Caco-2 (cell line): ENCODE measurements at regions not wholly inside any gene's neighbourhood (a gene's known extent, or its start where the extent isn't known, plus 50 kb on each side); places are given as distances from the start of the nearest gene placed in this dataset.

Experiments
- BruUV-seq: library from RNA; stranded (reverse); fragments of 400-500 nt; replicated peaks from 2 replicates; lab custom pipeline; 2021; lab: Mats Ljungman, UMichigan
- CTCF ChIA-PET: fragments of 300-600 bp; sonication (Branson Sonifier 250); formaldehyde crosslinking; loops from one replicate; lab custom pipeline; 2022; ENCODE audit warnings: antibody characterized with exemption; lab: Charles Lee
- POLR2A ChIA-PET: fragments of 300-600 bp; sonication (Branson Sonifier 250); formaldehyde crosslinking; loops from one replicate; lab custom pipeline; 2022; ENCODE audit warnings: antibody characterized with exemption; lab: Charles Lee
- DNase-seq, 2 experiments: peaks; one replicate each; pipeline versions ENCODE4 v3.0.0 to v3.0.0-alpha.2; 2020 to 2022
- H3K27me3 ChIP-seq: replicated peaks from 2 replicates; pipeline ENCODE4 v1.6.0; 2011; ENCODE audit warnings: low read length; ENCODE audit not compliant: control insufficient read depth, insufficient read depth
- H3K36me3 ChIP-seq: 2 replicates; pipeline ENCODE4 v1.5.1; 2011; ENCODE audit warnings: low read length; ENCODE audit not compliant: control insufficient read depth, insufficient read depth
- H3K4me1 ChIP-seq: fragments of 250-450 bp; sonication (Bioruptor Pico); 2 replicates; pipeline ENCODE4 v1.5.1; 2020; ENCODE audit warnings: mild to moderate bottlenecking
- H3K4me3 ChIP-seq: 2 replicates; pipeline ENCODE4 v1.5.1; 2011; ENCODE audit warnings: low read depth, mild to moderate bottlenecking, control low read depth, low read length
- H3K9me3 ChIP-seq: fragments of 250-450 bp; sonication (Bioruptor Pico); 2 replicates; pipeline ENCODE4 v1.5.1; 2020; ENCODE audit warnings: mild to moderate bottlenecking, moderate library complexity
- H3K27ac Mint-ChIP-seq: one replicate; pipeline ENCODE4 v1.8.0; 2022; ENCODE audit warnings: mixed read lengths; ENCODE audit not compliant: unreplicated experiment
- H3K27me3 Mint-ChIP-seq: one replicate; pipeline ENCODE4 v1.8.0; 2022; ENCODE audit warnings: mixed read lengths; ENCODE audit not compliant: insufficient read depth, unreplicated experiment
- H3K36me3 Mint-ChIP-seq: one replicate; pipeline ENCODE4 v1.8.0; 2022; ENCODE audit warnings: mild to moderate bottlenecking, mixed read lengths; ENCODE audit not compliant: insufficient read depth, unreplicated experiment
- H3K4me1 Mint-ChIP-seq: one replicate; pipeline ENCODE4 v1.8.0; 2022; ENCODE audit warnings: low read depth, mixed read lengths; ENCODE audit not compliant: unreplicated experiment
- H3K4me3 Mint-ChIP-seq: one replicate; pipeline ENCODE4 v1.8.0; 2022; ENCODE audit warnings: mild to moderate bottlenecking, moderate library complexity, mixed read lengths; ENCODE audit not compliant: unreplicated experiment
- H3K9me3 Mint-ChIP-seq: one replicate; pipeline ENCODE4 v1.8.0; 2022; ENCODE audit warnings: mixed read lengths; ENCODE audit not compliant: unreplicated experiment
- CTCF ChIP-seq, 2 experiments: fragments of 200-600 bp in 1 of 2; IDR thresholded peaks; 1 replicate in 1 of 2; 2 replicates in 1 of 2; pipeline versions ENCODE4 v1.5.1 to v1.8.0; 2011 to 2022; ENCODE audit warnings: antibody characterized with exemption in 1 of 2, control low read depth in 1 of 2, inconsistent platforms in 1 of 2, low read depth in 1 of 2, low read length in 1 of 2, mild to moderate bottlenecking in 1 of 2, moderate library complexity in 1 of 2; ENCODE audit not compliant: insufficient read depth in 1 of 2, severe bottlenecking in 1 of 2, unreplicated experiment in 1 of 2
- intact Hi-C: fragments of 100-400 bp; cut with micrococcal nuclease; formaldehyde crosslinking; loops from one replicate; pipeline ENCODE4 v1.10.0; 2022; ENCODE audit not compliant: unreplicated experiment

DNA sequence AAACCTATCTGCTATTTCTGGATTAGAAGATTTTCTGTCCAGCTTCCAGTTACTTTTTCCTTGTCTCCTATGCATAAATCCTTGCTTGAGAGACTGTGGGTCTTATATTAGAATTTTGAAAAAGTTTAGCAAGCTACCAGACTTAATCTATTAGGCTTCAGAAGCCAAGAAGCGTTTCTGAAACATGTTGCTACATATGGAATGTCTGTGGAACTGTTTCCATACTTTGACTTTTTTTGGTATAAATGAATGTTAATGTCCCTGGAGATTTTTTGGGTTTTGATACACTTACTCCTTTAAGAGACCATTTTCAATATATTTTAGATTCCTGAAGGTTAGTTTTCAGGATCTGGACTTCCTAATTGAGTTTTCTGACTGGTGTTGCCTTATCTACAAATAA, 191.4 kb upstream of the SGCD start:
- no peak for TF ChIP-seq CTCF (IDR thresholded peaks at IDR 0.05; ENCODE audit: insufficient read depth in 1 of 2, low read depth in 1 of 2, low read length in 1 of 2, severe bottlenecking in 1 of 2, unreplicated experiment in 1 of 2)
- CTCF ChIA-PET: no interaction called here
- Mint-ChIP-seq H3K27ac (no peak overlapping the region), H3K4me1 (no peaks in the 10 kb centered on the region), H3K4me3 (no peak overlapping the region), H3K9me3 (peaks cover 9% of the 10 kb centered on the region), H3K27me3 (no peaks in the 10 kb centered on the region), H3K36me3 (no peaks in the 10 kb centered on the region)
- H3K27me3 ChIP-seq: no peaks in the 10 kb centered on the region
- DNase-seq: no peak
- H3K36me3 ChIP-seq: no peaks in the 10 kb centered on the region
- BruUV-seq: no TSS peak
- intact Hi-C loops: no loop called here
- POLR2A ChIA-PET: no interaction called here
- H3K9me3 ChIP-seq: no peaks in the 10 kb centered on the region
- no peak overlapping the region for H3K4me3 ChIP-seq
- H3K4me1 ChIP-seq: no peaks in the 10 kb centered on the region

- no peak overlapping the region for H3K4me3 ChIP-seq
- intact Hi-C loops: no loop called here
- CTCF ChIA-PET: no interaction called here
- no peak for TF ChIP-seq CTCF (IDR thresholded peaks at IDR 0.05; ENCODE audit: insufficient read depth in 1 of 2, low read depth in 1 of 2, low read length in 1 of 2, severe bottlenecking in 1 of 2, unreplicated experiment in 1 of 2)
- Mint-ChIP-seq H3K4me3 (no peak overlapping the region), H3K9me3 (peaks cover 24% of the 10 kb centered on the region), H3K27me3 (no peaks in the 10 kb centered on the region), H3K36me3 (no peaks in the 10 kb centered on the region), H3K27ac (no peak overlapping the region), H3K4me1 (no peaks in the 10 kb centered on the region)
- no peak for DNase-seq
- H3K9me3 ChIP-seq: peaks cover 6% of the 10 kb centered on the region; the same call in 1 of the 2 replicates
- no TSS peak for BruUV-seq
- H3K27me3 ChIP-seq: no peaks in the 10 kb centered on the region
- POLR2A ChIA-PET: no interaction called here
- H3K4me1 ChIP-seq: no peaks in the 10 kb centered on the region
- no peaks in the 10 kb centered on the region for H3K36me3 ChIP-seq
Observed at GRCh38 chr5:156137071-156137869, 189.7 kb upstream of the SGCD start.

DNA sequence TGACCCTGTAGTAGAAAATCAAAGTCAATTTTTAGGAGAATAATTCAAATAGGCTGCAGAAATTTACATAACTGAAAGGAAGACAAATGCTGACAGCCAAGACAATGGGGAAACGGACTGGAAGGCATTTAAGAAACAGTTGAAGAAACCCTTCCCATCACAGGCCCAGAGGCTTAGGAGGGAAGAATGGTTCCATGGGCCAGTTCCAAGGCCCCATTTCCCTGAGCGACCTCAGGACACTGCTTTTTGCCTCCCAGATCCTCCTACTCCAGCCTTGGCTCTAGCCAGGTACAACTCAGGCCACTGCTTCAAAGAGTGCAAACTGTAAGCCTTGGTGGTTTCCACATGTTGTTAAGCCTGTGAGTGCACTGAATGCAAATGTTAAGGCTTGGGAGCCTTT, 184.1 kb upstream of the SGCD start:
- no peaks in the 10 kb centered on the region for H3K4me1 ChIP-seq
- no peak for DNase-seq
- H3K36me3 ChIP-seq: no peaks in the 10 kb centered on the region
- peaks cover 31% of the 10 kb centered on the region for H3K9me3 Mint-ChIP-seq
- H3K27me3 ChIP-seq: no peaks in the 10 kb centered on the region
- no peak overlapping the region for H3K4me3 Mint-ChIP-seq
- H3K36me3 Mint-ChIP-seq: no peaks in the 10 kb centered on the region
- no peak overlapping the region for H3K4me3 ChIP-seq
- intact Hi-C loops: no loop called here
- H3K27me3 Mint-ChIP-seq: no peaks in the 10 kb centered on the region
- BruUV-seq: no TSS peak
- no peak for TF ChIP-seq CTCF (IDR thresholded peaks at IDR 0.05; ENCODE audit: insufficient read depth in 1 of 2, low read depth in 1 of 2, low read length in 1 of 2, severe bottlenecking in 1 of 2, unreplicated experiment in 1 of 2)
- H3K27ac Mint-ChIP-seq: no peak overlapping the region
- no peaks in the 10 kb centered on the region for H3K4me1 Mint-ChIP-seq
- H3K9me3 ChIP-seq: peaks cover 13% of the 10 kb centered on the region
- ChIA-PET POLR2A (no interaction called here), CTCF (no interaction called here)
